GM21447 (cell line): ENCODE measurements at regions not wholly inside any gene's neighbourhood (a gene's known extent, or its start where the extent isn't known, plus 50 kb on each side); places are given as distances from the start of the nearest gene placed in this dataset.

Experiments
- ATAC-seq: cut with Tn5 transposase; IDR thresholded peaks from one replicate; pipeline ENCODE4 v1.9.1; 2021; ENCODE audit not compliant: unreplicated experiment

DNA sequence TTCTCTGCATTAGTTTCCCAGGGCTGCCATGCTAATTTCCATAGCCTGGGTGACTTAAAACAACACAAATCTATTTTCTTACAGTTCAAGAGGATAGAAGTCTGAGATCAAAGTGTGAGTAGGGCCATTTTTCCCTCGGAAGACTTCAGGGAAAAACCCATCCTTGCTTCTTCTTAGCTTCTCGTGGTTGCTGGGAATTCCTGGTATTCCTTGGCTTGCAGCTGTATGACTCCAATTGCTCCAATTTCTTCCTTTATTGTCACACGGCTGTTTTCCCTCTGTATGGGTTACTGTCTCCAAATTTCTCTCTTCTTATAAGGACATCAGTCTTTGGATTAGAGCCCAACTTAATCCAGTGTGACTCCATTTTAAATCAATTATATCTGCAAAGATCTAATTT, 128.4 kb upstream of the JAG1 start:
- no peak for ATAC-seq

DNA sequence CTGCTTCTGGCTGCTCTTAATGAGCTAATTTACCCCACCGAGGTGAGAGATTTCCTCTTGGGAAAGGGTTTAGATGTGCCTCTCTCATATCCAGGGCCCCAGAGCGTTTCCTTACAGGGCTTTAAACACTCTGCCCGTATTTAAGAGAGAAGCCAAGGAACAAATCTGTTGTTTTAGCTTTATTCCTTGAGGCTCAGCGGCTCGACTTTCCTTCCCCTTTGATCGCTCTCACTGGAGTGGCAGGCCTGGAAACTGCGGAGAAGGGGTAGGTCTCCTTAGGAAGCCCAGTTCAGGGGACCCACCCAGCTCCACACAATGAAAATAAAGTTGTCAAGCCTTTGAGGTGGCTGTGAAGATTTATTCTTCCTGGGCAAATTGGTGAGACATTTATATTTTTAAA, 132.0 kb upstream of the JAG1 start:
- no peak for ATAC-seq

DNA sequence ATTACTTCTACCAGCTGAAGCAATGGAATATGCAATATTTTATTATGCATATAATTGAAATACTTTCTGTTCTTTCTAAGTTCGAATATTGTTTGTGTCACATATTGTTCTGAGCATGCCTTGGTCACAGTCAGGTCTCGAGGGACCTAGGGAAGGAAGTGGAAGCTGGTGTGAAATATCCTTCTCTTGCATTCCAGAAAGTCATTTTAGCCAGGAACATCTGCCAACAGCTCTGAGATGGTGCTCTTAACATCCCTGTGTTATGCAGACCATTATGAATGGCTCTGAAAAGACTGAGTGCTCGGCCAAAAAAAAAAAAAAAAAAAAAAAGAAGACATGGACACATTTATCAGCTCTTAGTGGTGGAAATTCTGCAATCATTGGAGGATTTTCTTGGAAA, 132.7 kb upstream of the JAG1 start:
- no peak for ATAC-seq

DNA sequence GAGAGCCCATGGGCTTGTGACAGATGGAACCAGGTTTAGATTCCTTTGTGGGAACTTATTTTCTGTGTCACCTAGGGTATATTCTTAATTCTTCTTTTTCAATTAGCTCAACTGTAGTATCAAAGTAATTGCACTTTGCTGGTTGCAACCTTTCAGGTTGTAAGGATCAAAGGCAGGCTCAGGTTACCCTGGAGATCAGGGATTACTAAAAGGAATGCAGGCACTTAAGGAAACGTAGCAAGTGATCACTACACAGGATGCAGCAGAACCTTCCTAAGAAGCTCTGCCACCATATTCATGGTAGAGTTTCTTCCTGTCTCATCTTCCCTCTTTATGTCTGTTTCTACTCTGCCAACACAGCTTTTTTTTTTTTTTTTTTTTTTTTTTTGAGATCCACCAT, 133.2 kb upstream of the JAG1 start:
- ATAC-seq = no peak

DNA sequence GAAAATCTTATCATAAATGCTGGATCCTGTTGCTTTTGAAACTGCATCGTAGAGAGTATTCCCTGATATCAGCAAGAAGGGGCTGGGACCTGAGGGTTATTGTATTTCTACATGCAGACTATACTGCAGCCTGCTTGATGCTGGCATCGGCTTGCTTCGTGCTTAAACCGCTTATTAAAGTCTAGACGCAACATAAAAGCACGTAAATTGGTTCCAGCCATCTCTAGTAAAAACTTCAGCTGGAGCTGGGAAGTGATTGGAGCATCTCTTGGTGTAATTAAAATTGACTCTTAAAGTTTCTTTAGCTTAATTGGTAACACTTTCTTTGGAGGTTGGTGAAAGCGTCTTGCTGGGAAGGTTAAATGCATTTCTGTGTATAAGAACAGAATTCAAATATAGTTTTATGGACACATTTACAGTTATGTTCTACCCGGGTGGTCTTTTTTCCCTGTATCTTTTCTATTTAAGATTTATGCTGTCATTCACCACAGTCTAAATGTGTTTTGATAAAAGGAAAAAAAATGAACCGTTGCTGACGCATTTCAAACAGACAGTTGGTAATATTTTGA, 139.0 kb upstream of the JAG1 start:
- no peak for ATAC-seq

DNA sequence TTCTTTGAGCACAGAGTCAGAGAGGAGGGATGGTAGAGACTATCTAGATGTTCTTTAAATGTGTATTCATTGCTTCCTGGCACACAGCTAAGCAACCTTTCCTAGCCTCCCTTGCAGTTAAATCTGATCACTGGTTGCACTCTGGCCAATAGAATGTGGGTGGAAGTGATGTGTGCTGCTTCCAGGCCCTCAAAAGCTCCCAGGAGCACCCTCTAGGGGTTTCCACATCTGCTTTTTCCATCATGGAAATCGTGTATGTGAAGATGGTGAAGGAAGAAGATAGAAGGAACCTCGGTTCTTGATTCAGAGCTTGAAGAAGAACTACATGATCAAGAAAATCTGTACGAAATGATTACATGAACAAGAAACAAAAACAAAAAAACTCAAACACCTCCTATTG, 149.8 kb upstream of the JAG1 start:
- ATAC-seq = no peak

DNA sequence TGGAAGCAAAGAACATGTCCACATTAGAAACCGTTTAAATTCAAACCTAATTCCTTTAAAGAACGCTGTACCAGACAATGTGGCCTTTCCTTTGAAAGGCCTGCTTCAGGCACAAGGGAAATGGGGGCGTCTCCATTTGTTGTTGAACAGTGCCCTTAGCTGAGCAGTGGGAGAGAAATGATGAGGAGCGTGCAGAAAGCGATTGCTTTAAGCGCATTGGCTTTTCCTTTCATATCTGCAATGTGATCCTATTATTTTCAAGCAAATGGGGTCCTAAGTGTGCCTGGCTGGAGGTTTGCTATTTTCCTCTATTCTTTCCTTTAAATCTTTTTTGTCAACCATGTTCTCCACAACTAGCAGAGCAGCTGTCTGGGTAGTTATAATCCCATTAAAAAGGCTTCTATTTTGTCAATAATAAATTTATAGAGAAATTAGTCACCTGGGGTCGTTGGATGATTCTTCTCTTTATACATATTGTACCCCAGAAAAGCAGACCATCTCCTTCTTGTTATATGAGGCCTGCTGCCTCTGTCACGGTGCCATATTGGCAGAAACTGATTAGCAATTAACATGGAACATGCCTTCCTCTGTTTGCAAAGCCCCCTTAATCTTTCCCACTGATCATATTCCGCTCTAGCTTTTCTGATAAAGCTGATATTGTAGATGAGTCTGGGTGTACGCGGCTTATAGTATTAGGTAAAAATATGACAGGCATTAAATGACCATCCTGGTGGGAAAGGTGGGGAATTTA, 151.1 kb upstream of the JAG1 start:
- no peak for ATAC-seq

DNA sequence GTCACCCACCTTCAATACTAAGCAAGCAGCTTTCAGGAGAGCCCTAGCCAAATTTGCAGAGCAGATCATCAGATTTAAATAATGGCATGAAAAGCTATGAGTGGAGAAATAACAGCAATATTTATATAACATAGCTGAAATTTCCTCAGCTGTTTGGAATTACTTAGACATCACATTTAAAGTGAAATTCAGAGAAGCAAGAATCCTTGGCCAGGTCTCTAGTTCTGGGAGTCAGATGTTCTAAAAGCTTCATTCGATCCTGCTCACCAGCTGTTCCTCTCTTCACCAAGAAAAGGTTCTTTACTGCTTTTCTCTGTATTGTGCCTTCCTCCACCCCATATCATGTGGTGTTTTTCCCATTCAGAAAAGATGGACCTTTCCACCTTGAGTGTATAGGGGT, 152.3 kb upstream of the JAG1 start:
- ATAC-seq = no peak

DNA sequence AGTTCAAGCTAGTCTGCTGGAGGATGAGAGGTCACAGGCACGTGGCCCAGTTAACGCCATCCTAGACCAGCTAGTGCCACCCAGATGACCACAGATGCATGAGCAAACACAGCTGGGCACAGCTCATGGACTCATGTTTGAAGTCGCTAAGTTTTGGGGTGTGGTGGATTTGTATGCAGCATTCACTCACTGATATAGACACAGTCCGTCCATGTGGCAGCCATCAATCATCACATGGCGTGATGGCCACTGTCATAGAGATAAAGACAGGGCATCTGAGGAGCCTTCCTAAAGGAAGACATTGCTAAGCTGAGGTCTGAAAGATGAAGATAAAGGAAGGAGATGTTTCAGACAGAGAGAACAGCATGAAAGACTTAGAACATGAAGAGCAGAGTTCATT, 154.4 kb upstream of the JAG1 start:
- no peak for ATAC-seq

DNA sequence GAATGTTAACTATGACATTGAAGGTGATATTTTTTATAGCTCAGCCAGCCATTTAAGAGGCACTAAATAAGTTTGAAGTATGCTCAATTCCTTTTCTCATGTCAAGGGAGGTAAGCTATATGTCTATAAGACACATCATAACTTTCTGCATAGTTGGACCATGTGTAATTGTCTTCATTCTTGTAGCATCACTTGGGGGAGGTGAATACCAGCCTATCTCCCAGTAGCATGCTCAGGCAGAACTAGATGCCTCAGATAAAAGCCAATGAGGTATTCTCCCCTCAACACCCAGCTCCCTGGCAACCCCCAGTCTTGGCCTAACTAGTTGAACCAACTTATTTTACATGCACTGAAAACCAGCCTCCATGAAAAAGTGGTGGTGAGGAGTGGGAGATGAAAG, 158.3 kb upstream of the JAG1 start:
- no peak for ATAC-seq

DNA sequence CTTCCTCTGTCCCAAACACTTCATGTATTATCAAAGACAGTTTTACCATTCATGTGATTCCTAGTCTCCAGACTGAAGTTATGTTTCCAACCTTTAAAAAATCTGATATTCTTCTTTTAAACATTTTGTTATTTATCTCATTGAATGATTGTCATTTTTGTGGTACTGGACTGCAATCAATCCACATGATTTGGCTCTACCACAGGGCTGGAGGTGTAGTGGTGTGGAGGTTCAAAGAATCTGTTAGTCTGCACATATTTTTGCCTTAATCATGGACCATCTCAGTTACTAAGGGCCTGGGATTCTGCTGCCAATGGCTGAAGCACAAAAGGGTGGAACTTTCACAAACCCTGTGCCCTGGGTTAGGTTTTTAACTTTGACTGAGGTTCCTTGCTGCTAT, 164.1 kb upstream of the JAG1 start:
- no peak for ATAC-seq

DNA sequence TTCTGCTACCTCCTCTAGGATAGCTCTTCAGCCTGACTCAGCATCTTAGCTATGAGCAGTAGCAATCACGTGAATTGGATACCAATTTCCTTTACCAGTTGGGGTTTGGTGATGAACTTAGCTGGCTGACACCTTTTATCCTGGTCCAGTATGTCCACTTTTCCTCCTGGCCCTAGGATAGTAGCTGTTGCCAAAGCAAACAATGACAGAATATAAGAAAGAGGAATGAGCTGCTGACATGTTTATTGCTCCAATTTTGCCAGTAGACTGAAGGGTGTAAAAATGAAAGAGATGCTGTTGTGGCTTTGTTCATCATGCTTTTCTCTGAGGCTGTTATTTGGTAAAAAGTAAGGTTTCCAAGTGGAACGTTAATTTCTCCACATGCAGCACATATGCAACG, 168.3 kb upstream of the JAG1 start:
- no peak for ATAC-seq

DNA sequence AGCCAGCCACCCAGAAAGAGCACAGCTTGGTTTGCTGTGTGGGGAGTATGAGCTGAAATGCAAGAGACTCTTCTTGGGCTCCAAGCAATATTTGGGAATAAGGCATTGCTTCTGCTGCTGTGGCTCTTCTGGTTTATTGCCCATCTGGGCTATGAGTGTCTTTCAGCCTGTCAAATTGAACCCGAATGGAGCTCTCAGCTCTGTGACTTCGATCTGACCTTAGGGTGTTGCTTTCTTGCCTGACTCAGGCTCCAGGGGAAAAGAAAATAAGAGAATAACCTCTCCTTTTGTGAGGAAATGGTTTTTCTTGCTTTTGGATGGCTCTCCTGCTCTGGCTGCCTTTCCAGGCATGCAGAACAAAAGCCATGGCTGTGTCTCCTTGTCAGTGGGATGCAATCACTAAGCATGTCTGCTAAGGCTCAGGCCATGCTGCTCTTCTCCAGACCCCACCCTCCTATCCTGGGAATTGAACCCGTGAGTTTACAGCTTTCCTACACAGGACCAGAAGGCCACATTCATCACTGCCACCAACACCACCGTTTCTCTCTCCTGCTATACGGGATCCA, 169.4 kb upstream of the JAG1 start:
- no peak for ATAC-seq

DNA sequence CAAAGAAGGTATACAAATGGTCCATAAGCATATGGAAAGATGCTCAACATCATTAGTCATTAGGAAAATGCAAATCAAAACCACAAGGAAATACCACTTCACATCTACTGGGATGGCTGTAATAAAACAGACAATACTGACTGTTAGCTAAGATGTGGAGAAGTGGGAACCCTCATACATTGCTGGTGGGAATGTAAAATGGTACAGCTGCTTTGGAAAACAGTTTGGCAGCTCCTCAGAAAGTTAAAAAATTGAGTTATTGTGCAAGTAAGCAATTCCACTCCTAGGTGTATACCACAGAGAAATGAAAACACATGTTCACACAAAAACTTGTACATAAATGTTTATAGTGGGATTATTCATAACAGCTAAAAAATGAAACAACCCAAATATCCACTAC, 173.0 kb upstream of the JAG1 start:
- no peak for ATAC-seq

DNA sequence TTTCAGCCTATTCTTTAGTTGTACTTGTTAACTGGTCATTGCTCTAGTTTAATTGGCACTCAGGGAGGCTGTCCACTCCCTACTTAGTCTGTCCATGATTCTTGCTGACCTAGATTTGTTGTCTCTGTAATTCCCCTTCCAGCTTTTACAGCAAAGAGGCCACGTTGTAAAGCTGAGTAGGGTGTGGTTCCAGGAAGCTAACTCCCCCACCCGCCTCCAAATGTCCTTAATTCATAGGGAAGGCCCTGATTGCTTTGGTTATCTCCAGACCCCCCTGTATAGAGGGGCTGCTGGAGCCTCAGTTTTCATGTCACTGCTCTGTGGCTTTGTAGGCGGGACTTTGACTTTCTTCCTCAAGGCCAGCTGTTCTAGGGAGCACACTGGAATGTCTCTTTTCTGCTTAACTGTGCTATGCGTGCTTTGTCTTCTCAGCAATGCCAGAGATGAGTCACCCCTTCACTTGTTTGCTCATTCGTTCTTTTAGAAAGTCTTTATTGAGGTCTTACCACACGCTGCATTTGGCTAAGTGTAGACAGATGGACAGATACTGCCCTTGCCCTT, 175.1 kb upstream of the JAG1 start:
- ATAC-seq = no peak

DNA sequence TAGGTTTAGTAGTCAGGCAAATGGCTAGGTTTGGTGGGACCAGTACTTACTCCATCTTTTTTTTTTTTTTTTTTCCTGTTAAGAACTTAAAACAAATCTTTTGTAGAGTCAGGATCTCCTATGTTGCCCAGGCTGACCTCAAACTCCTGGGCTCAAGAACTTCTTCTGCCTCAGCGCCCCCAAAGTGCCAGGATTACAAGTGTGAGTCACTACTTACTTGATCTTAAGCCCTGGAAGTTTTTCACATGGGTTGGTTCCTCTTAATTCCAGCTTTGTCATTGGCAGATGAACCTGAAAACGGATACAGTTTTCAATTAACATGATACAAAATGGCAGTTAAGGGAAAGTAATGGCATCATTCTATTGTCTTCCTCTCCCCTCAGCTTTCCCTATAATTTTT, 179.4 kb upstream of the JAG1 start:
- ATAC-seq = no peak

DNA sequence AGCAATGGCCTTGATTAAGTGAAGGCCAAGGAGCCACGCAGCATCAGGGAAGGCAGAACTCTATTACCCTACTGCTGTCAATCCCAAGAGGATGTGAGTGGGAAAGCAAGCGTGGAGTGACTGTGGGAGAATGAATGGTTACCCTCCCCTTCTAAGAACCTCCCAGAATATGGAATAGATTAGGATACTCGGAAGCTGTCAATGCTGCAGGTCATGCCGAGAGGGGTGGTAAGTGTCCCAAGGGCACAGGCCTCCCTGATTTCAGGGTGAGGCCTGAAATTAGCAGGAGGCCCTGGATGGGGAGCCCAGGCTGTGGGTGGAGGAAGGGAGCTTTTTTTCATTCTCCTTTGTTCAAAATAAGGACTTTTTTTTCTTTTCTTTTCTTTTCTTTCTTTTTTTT, 179.9 kb upstream of the JAG1 start:
- ATAC-seq = no peak

DNA sequence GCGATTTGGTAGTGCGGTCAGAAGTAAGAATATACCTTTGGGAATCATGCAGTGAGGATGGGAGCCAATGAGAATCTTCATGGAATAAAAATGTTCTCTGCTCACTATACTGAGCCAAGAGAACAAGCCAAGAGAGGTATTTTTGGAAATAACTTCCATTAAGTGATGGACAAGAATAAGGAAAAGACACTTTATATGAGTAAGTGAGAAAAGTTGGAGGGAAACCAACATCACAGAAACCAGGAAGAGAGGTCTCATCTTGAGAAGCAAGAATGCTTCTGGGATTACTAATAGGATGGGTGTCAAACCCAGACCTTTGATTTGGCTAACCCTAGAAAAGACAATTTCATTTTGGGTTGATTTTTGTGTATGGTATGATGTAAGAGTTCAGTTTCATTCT, 181.2 kb upstream of the JAG1 start:
- ATAC-seq = no peak

DNA sequence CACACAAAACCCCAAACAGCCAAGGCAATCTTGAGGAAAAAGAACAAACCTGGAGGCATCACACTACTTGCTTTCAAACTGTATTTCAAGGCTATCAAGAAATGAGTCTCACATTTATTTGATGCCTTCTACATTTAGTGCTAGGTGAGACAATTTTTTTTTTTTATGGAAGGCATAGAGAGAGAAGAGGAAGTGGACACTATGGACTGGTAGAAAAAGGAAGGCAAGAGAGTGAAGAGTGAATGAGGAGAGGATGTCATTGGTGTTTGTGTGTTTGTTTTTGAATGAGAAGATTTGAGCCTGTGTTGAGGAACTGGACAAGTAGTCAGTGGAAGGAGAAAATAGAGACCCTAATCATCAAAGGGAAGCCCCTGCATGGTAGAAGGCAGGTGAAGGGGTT, 182.0 kb upstream of the JAG1 start:
- ATAC-seq = no peak

DNA sequence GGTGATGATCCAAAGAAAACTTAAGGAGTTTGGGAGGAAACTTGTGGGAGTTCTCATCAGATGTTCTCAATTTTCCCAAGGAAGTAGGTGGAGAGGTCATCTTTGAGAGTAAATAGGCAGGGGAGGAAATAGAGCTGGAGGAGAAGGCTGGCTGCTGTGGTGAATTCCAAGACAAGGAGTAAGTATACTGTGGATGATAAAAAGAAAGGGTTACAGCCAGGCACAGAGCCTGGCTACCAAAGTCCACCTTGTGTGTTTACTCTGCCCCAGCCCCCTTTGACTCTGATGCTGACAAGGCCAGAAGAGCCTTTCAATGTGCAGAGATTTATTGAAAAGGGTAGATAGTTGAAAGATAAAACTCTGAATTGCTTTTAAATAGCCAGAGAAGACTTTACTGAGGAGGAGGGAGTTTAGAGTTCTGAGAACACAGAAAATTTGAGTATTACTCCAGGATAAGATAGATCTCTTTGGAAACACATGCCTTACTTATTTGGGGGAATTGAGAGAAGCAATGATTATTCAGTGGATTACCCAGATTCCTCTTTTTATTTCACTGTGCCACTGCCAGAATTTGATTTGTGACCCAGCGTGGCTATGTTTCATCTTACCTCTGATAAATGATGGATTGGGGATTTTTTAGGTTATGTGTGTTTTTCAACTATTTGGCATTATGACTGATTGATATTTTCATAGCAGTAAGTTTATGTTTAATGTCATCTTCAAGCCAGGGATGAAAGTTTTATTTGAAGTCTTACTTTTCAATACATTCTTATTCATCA, 182.6 kb upstream of the JAG1 start:
- no peak for ATAC-seq

DNA sequence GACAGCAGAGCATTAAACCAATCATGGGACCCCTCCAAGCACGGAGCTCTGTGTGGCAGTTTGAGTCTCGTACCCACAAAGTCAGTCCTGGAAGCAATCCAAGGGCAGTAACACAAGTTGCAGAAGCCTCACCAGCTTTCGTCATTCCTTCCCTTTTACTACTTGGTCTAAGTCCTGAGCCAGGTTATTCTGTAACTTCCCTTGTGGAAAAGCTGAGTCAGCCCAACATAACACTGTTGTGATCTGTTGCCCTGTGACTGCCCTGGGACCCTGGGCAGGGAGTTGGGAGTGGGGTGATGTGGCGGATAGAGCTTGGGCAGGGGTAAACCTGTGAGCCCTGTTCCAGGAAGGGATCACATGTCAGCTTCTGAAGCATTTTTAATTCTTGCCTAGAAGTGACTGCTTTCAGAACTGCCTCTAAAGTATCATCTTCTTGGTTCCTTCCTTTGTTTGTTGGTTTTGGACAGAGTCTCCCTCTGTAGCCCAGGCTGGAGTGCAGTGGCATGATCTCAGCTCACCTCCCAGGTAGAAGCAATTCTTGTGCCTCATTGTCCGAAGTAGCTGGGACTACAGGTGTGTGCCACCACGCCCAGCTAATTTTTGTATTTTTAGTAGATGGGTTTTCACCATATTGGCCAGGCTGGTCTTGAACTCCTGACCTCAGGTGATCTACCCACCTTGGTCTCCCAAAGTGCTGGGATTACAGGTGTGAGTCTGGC, 183.7 kb upstream of the JAG1 start:
- no peak for ATAC-seq
